ENCODE measurements at regions not wholly inside any gene's neighbourhood (a gene's known extent, or its start where the extent isn't known, plus 50 kb on each side); places are given as distances from the start of the nearest gene placed in this dataset.
A peak's percentile ranks its signal among the peaks of the same experiment; 100 is the strongest.

GRCh38 chr6:18795726-18796125 is 408.6 kb downstream of the RNF144B start:
- Histone ChIP-seq H3K4me3 (ENCODE audit: low read depth, low read length) (no peak overlapping the region), H3K4me1 (ENCODE audit: insufficient read depth) (no peaks in the 10 kb centered on the region), H3K36me3 (ENCODE audit: insufficient read depth) (no peaks in the 10 kb centered on the region), H3K27ac (ENCODE audit: low read depth) (no peak overlapping the region)
- 87% methylated on average over 5 of the region's 5 CpGs for WGBS
- DNase-seq (ENCODE audit: extremely low spot score), result no peak

- WGBS, result 73% methylated on average over 3 of the region's 3 CpGs
- H3K27ac ChIP-seq (ENCODE audit: low read depth), result no peak overlapping the region
- no peak for DNase-seq (ENCODE audit: extremely low spot score)
- H3K4me3 ChIP-seq (ENCODE audit: low read depth, low read length), result no peak overlapping the region
- H3K4me1 ChIP-seq (ENCODE audit: insufficient read depth), result no peaks in the 10 kb centered on the region
- no peaks in the 10 kb centered on the region for H3K36me3 ChIP-seq (ENCODE audit: insufficient read depth)
Measured at GRCh38 chr6:18820725-18821124, 433.6 kb downstream of the RNF144B start.

GRCh38 chr6:18823782-18824386 is 436.7 kb downstream of the RNF144B start:
- no peak overlapping the region for H3K4me3 ChIP-seq (ENCODE audit: low read depth, low read length)

GRCh38 chr6:18829272-18829870 is 442.2 kb downstream of the RNF144B start:
- no peaks in the 10 kb centered on the region for H3K4me1 ChIP-seq (ENCODE audit: insufficient read depth)
- H3K27ac ChIP-seq (ENCODE audit: low read depth), result no peak overlapping the region
- H3K36me3 ChIP-seq (ENCODE audit: insufficient read depth), result no peaks in the 10 kb centered on the region
- WGBS, result 26% methylated on average over 1 of the region's 1 CpG
- H3K4me3 ChIP-seq (ENCODE audit: low read depth, low read length), result no peak overlapping the region
- no peak for DNase-seq (ENCODE audit: extremely low spot score)

More at GRCh38 chr6:18823782-18824386, 436.7 kb downstream of the RNF144B start:
- H3K36me3 ChIP-seq (ENCODE audit: insufficient read depth), result no peaks in the 10 kb centered on the region
- no peak overlapping the region for H3K27ac ChIP-seq (ENCODE audit: low read depth)
- no peak for DNase-seq (ENCODE audit: extremely low spot score)
- H3K4me1 ChIP-seq (ENCODE audit: insufficient read depth), result no peaks in the 10 kb centered on the region
- 54% methylated on average over 5 of the region's 5 CpGs for WGBS

DNA sequence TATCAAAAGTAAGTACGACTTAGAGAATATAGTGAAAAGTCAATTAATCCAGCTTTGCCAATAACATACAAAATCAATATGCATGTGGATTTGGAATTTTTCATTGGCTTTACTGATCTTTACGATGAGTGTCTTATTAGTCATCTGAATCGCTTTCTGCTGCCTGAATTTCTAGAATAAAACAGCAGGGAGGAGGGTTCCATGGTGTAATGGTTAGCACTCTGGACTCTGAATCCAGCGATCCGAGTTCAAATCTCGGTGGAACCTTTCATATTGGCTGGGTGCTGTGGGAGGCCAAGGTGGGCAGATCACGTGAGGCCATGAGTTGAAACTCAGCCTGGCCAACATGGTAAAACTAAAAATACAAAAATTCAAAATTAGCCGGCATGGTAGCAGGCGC is 448.8 kb downstream of the RNF144B start:
- no peak for DNase-seq (ENCODE audit: extremely low spot score)
- 95% methylated on average over 9 of the region's 9 CpGs for WGBS
- H3K4me3 ChIP-seq (ENCODE audit: low read depth, low read length), result no peak overlapping the region
- H3K4me1 ChIP-seq (ENCODE audit: insufficient read depth), result no peaks in the 10 kb centered on the region
- H3K27ac ChIP-seq (ENCODE audit: low read depth), result no peak overlapping the region
- no peaks in the 10 kb centered on the region for H3K36me3 ChIP-seq (ENCODE audit: insufficient read depth)

GRCh38 chr6:18837013-18837412 is 449.9 kb downstream of the RNF144B start:
- no peak overlapping the region for H3K4me3 ChIP-seq (ENCODE audit: low read depth, low read length)
- H3K4me1 ChIP-seq (ENCODE audit: insufficient read depth), result no peaks in the 10 kb centered on the region
- DNase-seq (ENCODE audit: extremely low spot score), result no peak
- no peak overlapping the region for H3K27ac ChIP-seq (ENCODE audit: low read depth)
- H3K36me3 ChIP-seq (ENCODE audit: insufficient read depth), result no peaks in the 10 kb centered on the region
- WGBS, result 72% methylated on average over 3 of the region's 3 CpGs

DNA sequence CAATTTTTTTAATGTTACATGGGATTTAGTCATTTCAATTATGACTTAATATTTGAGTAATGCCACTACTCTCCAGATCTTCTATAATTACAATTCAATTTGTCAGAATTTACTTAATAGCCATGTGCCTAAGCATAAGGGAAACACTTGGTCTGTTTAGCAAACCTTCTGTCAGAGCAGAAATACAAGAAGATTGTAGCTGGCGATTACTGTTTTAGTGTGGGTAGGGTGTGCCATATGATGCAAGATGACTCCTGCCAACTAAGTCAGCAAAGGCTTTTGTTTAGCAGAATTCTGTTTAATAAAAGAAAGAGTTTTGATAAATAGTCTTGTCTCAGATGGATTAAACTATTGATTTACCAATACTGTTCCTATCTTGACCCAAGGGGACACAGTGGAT is 455.4 kb downstream of the RNF144B start:
- Histone ChIP-seq H3K27ac (ENCODE audit: low read depth) (no peak overlapping the region), H3K4me3 (ENCODE audit: low read depth, low read length) (no peak overlapping the region), H3K4me1 (ENCODE audit: insufficient read depth) (no peaks in the 10 kb centered on the region), H3K36me3 (ENCODE audit: insufficient read depth) (no peaks in the 10 kb centered on the region)
- WGBS, result 91% methylated on average over 1 of the region's 1 CpG
- DNase-seq (ENCODE audit: extremely low spot score), result no peak

DNA sequence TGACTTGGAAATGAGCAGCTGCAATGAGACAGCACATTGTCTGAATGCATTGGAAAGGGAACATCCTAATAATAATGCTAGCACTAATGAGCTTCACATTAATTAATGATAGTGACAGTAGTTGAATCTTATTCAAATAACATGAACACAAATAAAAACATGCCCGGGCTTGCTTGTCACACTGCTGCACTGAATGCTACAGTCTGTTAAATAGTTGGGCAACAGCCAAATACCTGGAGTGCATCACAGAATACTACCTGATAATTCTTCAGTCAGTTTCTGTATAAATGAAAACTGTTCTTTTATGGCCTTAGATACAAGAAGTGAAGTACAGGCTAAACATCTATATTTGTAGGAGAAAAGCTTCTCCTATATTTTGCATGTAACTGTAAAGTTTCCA is 458.7 kb downstream of the RNF144B start:
- no peaks in the 10 kb centered on the region for H3K4me1 ChIP-seq (ENCODE audit: insufficient read depth)
- no peaks in the 10 kb centered on the region for H3K36me3 ChIP-seq (ENCODE audit: insufficient read depth)
- WGBS, result 70% methylated on average over 1 of the region's 1 CpG
- H3K4me3 ChIP-seq (ENCODE audit: low read depth, low read length), result no peak overlapping the region
- no peak overlapping the region for H3K27ac ChIP-seq (ENCODE audit: low read depth)
- no peak for DNase-seq (ENCODE audit: extremely low spot score)

- no peaks in the 10 kb centered on the region for H3K4me1 ChIP-seq (ENCODE audit: insufficient read depth)
- no peak overlapping the region for H3K4me3 ChIP-seq (ENCODE audit: low read depth, low read length)
- no peaks in the 10 kb centered on the region for H3K36me3 ChIP-seq (ENCODE audit: insufficient read depth)
- 90% methylated on average over 3 of the region's 3 CpGs for WGBS
- no peak overlapping the region for H3K27ac ChIP-seq (ENCODE audit: low read depth)
- DNase-seq (ENCODE audit: extremely low spot score), result no peak
Measured at GRCh38 chr6:18846327-18846726, 459.2 kb downstream of the RNF144B start.

DNA sequence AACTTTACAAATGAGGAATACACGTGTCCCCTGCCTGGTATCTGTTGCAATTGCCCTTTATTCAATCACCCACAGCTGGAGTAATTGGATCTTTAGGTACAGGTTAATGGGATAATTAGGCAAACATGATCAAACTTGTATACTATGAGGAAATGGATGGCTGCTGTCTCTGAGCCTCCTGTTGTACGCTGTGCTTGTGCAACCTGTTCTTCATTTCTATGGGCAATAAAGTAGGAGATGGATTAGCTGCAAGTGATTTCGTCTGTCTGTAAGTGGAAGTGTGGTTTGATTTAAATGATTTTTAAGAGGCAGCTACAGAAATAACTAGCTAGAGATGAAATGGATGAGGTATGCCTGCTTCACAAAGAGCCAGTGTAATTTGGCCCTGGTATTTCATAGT is 474.1 kb downstream of the RNF144B start:
- WGBS, result 11% methylated on average over 3 of the region's 3 CpGs
- peak; percentile 8 for DNase-seq (ENCODE audit: extremely low spot score)
- no peak overlapping the region for H3K27ac ChIP-seq (ENCODE audit: low read depth)

DNA sequence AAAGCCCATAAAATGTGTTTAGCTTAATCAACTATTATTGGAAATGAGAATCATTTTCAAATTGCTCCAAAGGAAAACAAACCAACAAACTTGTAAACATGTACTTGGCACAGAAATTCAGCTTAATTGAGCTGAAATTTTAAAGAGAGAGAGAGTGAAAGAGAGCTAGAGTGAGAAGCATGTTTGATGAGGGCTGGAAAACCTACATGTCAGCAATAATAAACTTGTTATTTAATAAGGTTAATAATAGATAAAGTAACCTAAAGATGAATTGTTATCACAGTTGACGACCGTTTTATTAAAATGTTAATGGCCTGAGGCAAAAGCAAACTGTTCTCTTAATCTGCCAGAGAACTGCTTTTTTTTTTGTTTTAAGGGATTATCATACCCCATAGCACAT is 496.1 kb downstream of the RNF144B start:
- WGBS, result 39% methylated on average over 2 of the region's 2 CpGs
- Histone ChIP-seq H3K27ac (ENCODE audit: low read depth) (no peak overlapping the region), H3K36me3 (ENCODE audit: insufficient read depth) (no peaks in the 10 kb centered on the region), H3K4me3 (ENCODE audit: low read depth, low read length) (no peak overlapping the region), H3K4me1 (ENCODE audit: insufficient read depth) (no peaks in the 10 kb centered on the region)
- DNase-seq (ENCODE audit: extremely low spot score), result no peak

More for the DNA sequence above, 474.1 kb downstream of the RNF144B start:
- no peak overlapping the region for H3K4me3 ChIP-seq (ENCODE audit: low read depth, low read length)
- H3K4me1 ChIP-seq (ENCODE audit: insufficient read depth), result no peaks in the 10 kb centered on the region
- no peaks in the 10 kb centered on the region for H3K36me3 ChIP-seq (ENCODE audit: insufficient read depth)

DNA sequence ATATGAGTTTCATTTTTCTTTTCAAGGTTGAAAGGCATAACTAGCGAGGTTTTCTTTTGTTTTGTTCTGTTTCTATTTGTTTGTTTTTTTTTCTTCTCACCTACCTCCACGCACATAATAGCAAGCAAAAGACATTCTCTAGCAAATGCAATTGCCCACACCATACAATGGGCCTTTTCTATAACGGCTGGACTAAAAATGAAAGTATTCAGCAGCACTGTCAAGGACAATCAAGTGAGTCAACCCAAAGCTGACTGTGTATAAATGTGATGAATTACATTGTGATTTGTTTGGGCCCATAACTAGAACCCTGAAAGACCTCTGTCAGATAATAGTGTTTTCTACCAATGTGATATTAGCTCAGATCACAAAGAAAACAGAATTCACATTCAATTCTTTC is 496.7 kb downstream of the RNF144B start:
- no peaks in the 10 kb centered on the region for H3K36me3 ChIP-seq (ENCODE audit: insufficient read depth)
- H3K4me1 ChIP-seq (ENCODE audit: insufficient read depth), result no peaks in the 10 kb centered on the region
- H3K27ac ChIP-seq (ENCODE audit: low read depth), result no peak overlapping the region
- 82% methylated on average over 3 of the region's 3 CpGs for WGBS
- no peak overlapping the region for H3K4me3 ChIP-seq (ENCODE audit: low read depth, low read length)
- DNase-seq (ENCODE audit: extremely low spot score), result no peak

DNA sequence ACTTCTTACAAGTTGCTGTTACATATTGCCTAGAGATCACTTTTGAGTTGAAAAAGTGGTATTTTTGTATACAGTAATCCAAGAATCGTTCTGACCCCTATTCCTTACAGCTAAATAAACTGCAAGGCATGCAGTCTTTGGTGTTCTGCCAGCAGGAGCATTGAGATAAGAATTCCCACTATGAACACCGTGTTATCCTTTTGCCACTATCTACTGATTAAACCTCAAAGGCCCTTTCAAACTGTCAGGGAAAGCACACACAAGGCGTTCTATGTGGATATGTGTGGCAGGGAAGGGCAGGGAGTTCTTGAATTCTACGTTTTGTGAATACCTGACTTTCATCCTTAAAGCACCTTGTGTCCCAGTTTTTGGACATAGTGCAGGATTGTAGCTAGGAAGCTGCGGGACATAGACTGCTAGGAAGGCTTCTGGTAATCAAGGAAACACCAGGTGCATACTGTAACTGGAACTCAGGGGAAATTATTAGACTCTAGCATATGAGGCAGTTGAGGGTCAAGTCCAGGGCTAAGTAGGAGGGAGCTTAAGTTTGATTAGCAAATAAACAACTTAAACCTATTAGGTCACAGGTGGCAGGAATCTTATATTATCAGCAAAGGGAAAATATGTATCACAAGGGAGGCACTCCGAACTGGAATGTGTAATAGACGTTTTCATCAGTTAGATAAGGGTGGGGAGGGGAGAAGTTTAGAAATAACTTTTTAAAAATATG is 506.6 kb downstream of the RNF144B start:
- no peak overlapping the region for H3K27ac ChIP-seq (ENCODE audit: low read depth)
- no peak for DNase-seq (ENCODE audit: extremely low spot score)
- WGBS, result 26% methylated on average over 7 of the region's 7 CpGs
- H3K4me1 ChIP-seq (ENCODE audit: insufficient read depth), result no peaks in the 10 kb centered on the region
- no peak overlapping the region for H3K4me3 ChIP-seq (ENCODE audit: low read depth, low read length)
- H3K36me3 ChIP-seq (ENCODE audit: insufficient read depth), result no peaks in the 10 kb centered on the region

GRCh38 chr6:18897350-18897749 is 510.2 kb downstream of the RNF144B start:
- H3K36me3 ChIP-seq (ENCODE audit: insufficient read depth), result no peaks in the 10 kb centered on the region
- no peak overlapping the region for H3K27ac ChIP-seq (ENCODE audit: low read depth)

More at GRCh38 chr6:18897350-18897749, 510.2 kb downstream of the RNF144B start:
- Histone ChIP-seq H3K4me1 (ENCODE audit: insufficient read depth) (no peaks in the 10 kb centered on the region), H3K4me3 (ENCODE audit: low read depth, low read length) (no peak overlapping the region)
- DNase-seq (ENCODE audit: extremely low spot score), result no peak
